ENCODE measurements at regions not wholly inside any gene's neighbourhood (a gene's known extent, or its start where the extent isn't known, plus 50 kb on each side); places are given as distances from the start of the nearest gene placed in this dataset.

DNA sequence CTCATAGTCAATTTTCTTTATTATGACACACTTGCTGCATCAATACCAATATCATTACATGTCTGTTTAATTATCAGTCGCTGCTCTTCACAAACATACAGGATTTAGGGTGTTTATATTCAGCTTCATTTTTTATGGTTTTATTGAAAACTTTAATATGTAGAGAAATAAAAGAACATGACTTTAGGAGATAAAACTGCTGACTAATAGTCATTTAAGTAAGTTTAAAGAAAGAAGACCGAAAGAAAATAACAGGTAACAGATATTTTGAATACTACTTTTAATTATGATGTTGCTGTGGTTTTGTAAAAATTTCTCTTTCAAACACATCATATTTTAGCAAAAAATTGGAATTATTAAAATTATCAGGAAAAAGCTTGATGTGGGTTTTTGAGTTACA is 685.1 kb upstream of the BRINP3 start:
- TF ChIP-seq, protein P1, sequence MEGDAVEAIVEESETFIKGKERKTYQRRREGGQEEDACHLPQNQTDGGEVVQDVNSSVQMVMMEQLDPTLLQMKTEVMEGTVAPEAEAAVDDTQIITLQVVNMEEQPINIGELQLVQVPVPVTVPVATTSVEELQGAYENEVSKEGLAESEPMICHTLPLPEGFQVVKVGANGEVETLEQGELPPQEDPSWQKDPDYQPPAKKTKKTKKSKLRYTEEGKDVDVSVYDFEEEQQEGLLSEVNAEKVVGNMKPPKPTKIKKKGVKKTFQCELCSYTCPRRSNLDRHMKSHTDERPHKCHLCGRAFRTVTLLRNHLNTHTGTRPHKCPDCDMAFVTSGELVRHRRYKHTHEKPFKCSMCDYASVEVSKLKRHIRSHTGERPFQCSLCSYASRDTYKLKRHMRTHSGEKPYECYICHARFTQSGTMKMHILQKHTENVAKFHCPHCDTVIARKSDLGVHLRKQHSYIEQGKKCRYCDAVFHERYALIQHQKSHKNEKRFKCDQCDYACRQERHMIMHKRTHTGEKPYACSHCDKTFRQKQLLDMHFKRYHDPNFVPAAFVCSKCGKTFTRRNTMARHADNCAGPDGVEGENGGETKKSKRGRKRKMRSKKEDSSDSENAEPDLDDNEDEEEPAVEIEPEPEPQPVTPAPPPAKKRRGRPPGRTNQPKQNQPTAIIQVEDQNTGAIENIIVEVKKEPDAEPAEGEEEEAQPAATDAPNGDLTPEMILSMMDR (optimal IDR thresholded peaks at IDR 0.05 in 1 of 3, IDR thresholded peaks at IDR 0.05 in 1 of 3, conservative IDR thresholded peaks at IDR 0.05 in 1 of 3; ENCODE audit: extremely low read depth in 1 of 3, insufficient read depth in 2 of 3, low read length in 3 of 3): no peak
- no peak for TF ChIP-seq EZH2 (IDR thresholded peaks at IDR 0.05; ENCODE audit: low read length)
- dilution Hi-C loops (cut with MboI; ENCODE audit: extremely low pct_ligation_motif_present, low sequenced_read_pairs): no loop called here
- Histone ChIP-seq H2AFZ (ENCODE audit: control insufficient read depth, low read length) (no peak overlapping the region), H3K79me2 (ENCODE audit: control insufficient read depth, insufficient read depth, low read length) (no peaks in the 10 kb centered on the region), H3K27me3 (ENCODE audit: control insufficient read depth, extremely low read depth, insufficient read depth, low read length) (no peaks in the 10 kb centered on the region), H3K36me3 (ENCODE audit: control insufficient read depth in 2 of 2, extremely low read depth in 1 of 2, insufficient read depth in 2 of 2, low read length in 2 of 2) (no peaks in the 10 kb centered on the region), H3K9ac (ENCODE audit: control insufficient read depth, extremely low read depth, insufficient read depth, low read length) (no peak overlapping the region), H3K4me2 (ENCODE audit: control insufficient read depth, extremely low read depth, insufficient read depth, low read depth, low read length) (no peak overlapping the region), H3K4me1 (ENCODE audit: control insufficient read depth, extremely low read depth, insufficient read depth, low read length) (no peaks in the 10 kb centered on the region), H3K4me3 (ENCODE audit: control insufficient read depth in 2 of 3, extremely low read depth in 1 of 3, insufficient read depth in 2 of 3, low read depth in 1 of 3, low read length in 3 of 3) (no peak overlapping the region), H3K9me3 (ENCODE audit: control insufficient read depth, low read depth, low read length) (no peaks in the 10 kb centered on the region), H3K27ac (ENCODE audit: control insufficient read depth, insufficient read depth, low read length) (no peak overlapping the region), H3K9me1 (ENCODE audit: control insufficient read depth, extremely low read depth, insufficient read depth, low read length) (no peaks in the 10 kb centered on the region), H4K20me1 (ENCODE audit: control insufficient read depth, extremely low read depth, insufficient read depth, low read length) (no peaks in the 10 kb centered on the region)
- FAIRE-seq: no peak
- DNase-seq (ENCODE audit: low read depth, low spot score): no peak

DNA sequence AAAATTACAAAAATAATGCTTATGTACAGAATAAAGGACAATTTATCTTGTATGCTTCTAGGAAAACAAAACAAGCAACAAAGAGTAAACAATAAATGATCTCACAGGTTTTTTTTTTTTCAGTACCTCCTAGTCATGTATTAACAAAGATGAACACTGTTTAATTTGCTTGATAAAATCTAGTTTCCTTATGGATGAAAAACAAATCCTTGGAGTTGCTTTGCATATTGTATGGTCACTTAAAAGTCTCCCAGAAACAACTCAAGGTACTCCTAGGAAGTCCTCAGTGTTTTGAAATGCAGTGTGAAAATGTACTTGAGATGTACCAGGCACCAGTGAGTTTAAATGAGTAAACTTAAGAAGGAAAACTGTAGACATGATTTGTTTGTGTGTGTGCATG is 686.0 kb upstream of the BRINP3 start:
- Histone ChIP-seq H3K4me3 (ENCODE audit: control insufficient read depth in 2 of 3, extremely low read depth in 1 of 3, insufficient read depth in 2 of 3, low read depth in 1 of 3, low read length in 3 of 3) (no peak overlapping the region), H3K4me2 (ENCODE audit: control insufficient read depth, extremely low read depth, insufficient read depth, low read depth, low read length) (no peak overlapping the region), H3K9me1 (ENCODE audit: control insufficient read depth, extremely low read depth, insufficient read depth, low read length) (no peaks in the 10 kb centered on the region), H3K27ac (ENCODE audit: control insufficient read depth, insufficient read depth, low read length) (no peak overlapping the region), H3K9me3 (ENCODE audit: control insufficient read depth, low read depth, low read length) (no peaks in the 10 kb centered on the region), H4K20me1 (ENCODE audit: control insufficient read depth, extremely low read depth, insufficient read depth, low read length) (no peaks in the 10 kb centered on the region), H3K9ac (ENCODE audit: control insufficient read depth, extremely low read depth, insufficient read depth, low read length) (no peak overlapping the region), H3K4me1 (ENCODE audit: control insufficient read depth, extremely low read depth, insufficient read depth, low read length) (no peaks in the 10 kb centered on the region), H3K27me3 (ENCODE audit: control insufficient read depth, extremely low read depth, insufficient read depth, low read length) (no peaks in the 10 kb centered on the region), H3K79me2 (ENCODE audit: control insufficient read depth, insufficient read depth, low read length) (no peaks in the 10 kb centered on the region), H2AFZ (ENCODE audit: control insufficient read depth, low read length) (no peak overlapping the region), H3K36me3 (ENCODE audit: control insufficient read depth in 2 of 2, extremely low read depth in 1 of 2, insufficient read depth in 2 of 2, low read length in 2 of 2) (no peaks in the 10 kb centered on the region)
- FAIRE-seq (no peak), DNase-seq (ENCODE audit: low read depth, low spot score) (no peak)
- dilution Hi-C loops (cut with MboI; ENCODE audit: extremely low pct_ligation_motif_present, low sequenced_read_pairs): no loop called here
- no peak for TF ChIP-seq EZH2 (IDR thresholded peaks at IDR 0.05; ENCODE audit: low read length)
- TF ChIP-seq, protein P1 (optimal IDR thresholded peaks at IDR 0.05 in 1 of 3, IDR thresholded peaks at IDR 0.05 in 1 of 3, conservative IDR thresholded peaks at IDR 0.05 in 1 of 3; ENCODE audit: extremely low read depth in 1 of 3, insufficient read depth in 2 of 3, low read length in 3 of 3): no peak

Measured in keratinocyte (primary cell).